ENCODE measurements at regions not wholly inside any gene's neighbourhood (a gene's known extent, or its start where the extent isn't known, plus 50 kb on each side); places are given as distances from the start of the nearest gene placed in this dataset.

GRCh38 chr7:33824911-33825459, 80.4 kb upstream of the BMPER start:
- no peak for DNase-seq (ENCODE audit: low read depth)
- TF ChIP-seq CTCF (IDR thresholded peaks at IDR 0.05; ENCODE audit: low read depth, low read length, missing control alignments) = no peak
- no peak overlapping the region for H3K4me3 ChIP-seq (ENCODE audit: low read depth, low read length)
- in situ Hi-C loops (cut with HindIII; ENCODE audit: low sequenced_read_pairs) = no loop called here

- DNase-seq (ENCODE audit: low read depth) = no peak
- no peak for TF ChIP-seq CTCF (IDR thresholded peaks at IDR 0.05; ENCODE audit: low read depth, low read length, missing control alignments)
- in situ Hi-C loops (cut with HindIII; ENCODE audit: low sequenced_read_pairs) = no loop called here
- H3K4me3 ChIP-seq (ENCODE audit: low read depth, low read length) = no peak overlapping the region
Measured at GRCh38 chr7:33825644-33826043, 79.7 kb upstream of the BMPER start.

- no peak overlapping the region for H3K4me3 ChIP-seq (ENCODE audit: low read depth, low read length)
- in situ Hi-C loops (cut with HindIII; ENCODE audit: low sequenced_read_pairs) = no loop called here
- DNase-seq (ENCODE audit: low read depth) = no peak
- TF ChIP-seq CTCF (IDR thresholded peaks at IDR 0.05; ENCODE audit: low read depth, low read length, missing control alignments) = no peak
Measured at GRCh38 chr7:33829536-33829935, 75.8 kb upstream of the BMPER start.

GRCh38 chr7:33831389-33832141, 73.8 kb upstream of the BMPER start:
- in situ Hi-C loops (cut with HindIII; ENCODE audit: low sequenced_read_pairs) = no loop called here
- no peak overlapping the region for H3K4me3 ChIP-seq (ENCODE audit: low read depth, low read length)
- TF ChIP-seq CTCF (IDR thresholded peaks at IDR 0.05; ENCODE audit: low read depth, low read length, missing control alignments) = no peak
- DNase-seq (ENCODE audit: low read depth) = no peak

- TF ChIP-seq CTCF (IDR thresholded peaks at IDR 0.05; ENCODE audit: low read depth, low read length, missing control alignments) = no peak
- DNase-seq (ENCODE audit: low read depth) = no peak
Measured at GRCh38 chr7:33832271-33832721, 73.0 kb upstream of the BMPER start.

GRCh38 chr7:33836797-33837355, 68.5 kb upstream of the BMPER start:
- peak; percentile 13 for TF ChIP-seq CTCF (IDR thresholded peaks at IDR 0.05; ENCODE audit: low read depth, low read length, missing control alignments)
- DNase-seq (ENCODE audit: low read depth) = no peak
- H3K4me3 ChIP-seq (ENCODE audit: low read depth, low read length) = no peak overlapping the region
- in situ Hi-C loops (cut with HindIII; ENCODE audit: low sequenced_read_pairs) = no loop called here

More at GRCh38 chr7:33832271-33832721, 73.0 kb upstream of the BMPER start:
- in situ Hi-C loops (cut with HindIII; ENCODE audit: low sequenced_read_pairs) = no loop called here
- H3K4me3 ChIP-seq (ENCODE audit: low read depth, low read length) = no peak overlapping the region
